SK-N-SH (cell line): ENCODE measurements at regions not wholly inside any gene's neighbourhood (a gene's known extent, or its start where the extent isn't known, plus 50 kb on each side); places are given as distances from the start of the nearest gene placed in this dataset.

Experiments
- EP300 ChIP-seq, 2 experiments: IDR thresholded peaks; 2 replicates each; pipeline versions ENCODE4 v1.4.0 to v1.6.1; 2012; ENCODE audit warnings: borderline replicate concordance in 1 of 2, low read depth in 1 of 2, low read length in 1 of 2
- TF ChIP-seq, protein P1 (sequence below): IDR thresholded peaks from 2 replicates; pipeline ENCODE4; 2012
- TF ChIP-seq, protein P2 (sequence below): fragments of 200-600 bp; sonication (generic); IDR thresholded peaks from 2 replicates; pipeline ENCODE4 v1.6.1; 2017; ENCODE audit warnings: antibody characterized with exemption, mild to moderate bottlenecking, moderate library complexity
- TF ChIP-seq, protein P3 (sequence below): fragments of 150-350 bp; IDR thresholded peaks from 2 replicates; pipeline ENCODE4 v1.6.1; 2017; ENCODE audit warnings: antibody characterized with exemption, low read length, low read depth, borderline replicate concordance

- TF ChIP-seq, protein P1, sequence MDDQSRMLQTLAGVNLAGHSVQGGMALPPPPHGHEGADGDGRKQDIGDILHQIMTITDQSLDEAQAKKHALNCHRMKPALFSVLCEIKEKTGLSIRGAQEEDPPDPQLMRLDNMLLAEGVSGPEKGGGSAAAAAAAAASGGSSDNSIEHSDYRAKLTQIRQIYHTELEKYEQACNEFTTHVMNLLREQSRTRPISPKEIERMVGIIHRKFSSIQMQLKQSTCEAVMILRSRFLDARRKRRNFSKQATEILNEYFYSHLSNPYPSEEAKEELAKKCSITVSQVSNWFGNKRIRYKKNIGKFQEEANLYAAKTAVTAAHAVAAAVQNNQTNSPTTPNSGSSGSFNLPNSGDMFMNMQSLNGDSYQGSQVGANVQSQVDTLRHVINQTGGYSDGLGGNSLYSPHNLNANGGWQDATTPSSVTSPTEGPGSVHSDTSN: no peak
- TF ChIP-seq, protein P2, sequence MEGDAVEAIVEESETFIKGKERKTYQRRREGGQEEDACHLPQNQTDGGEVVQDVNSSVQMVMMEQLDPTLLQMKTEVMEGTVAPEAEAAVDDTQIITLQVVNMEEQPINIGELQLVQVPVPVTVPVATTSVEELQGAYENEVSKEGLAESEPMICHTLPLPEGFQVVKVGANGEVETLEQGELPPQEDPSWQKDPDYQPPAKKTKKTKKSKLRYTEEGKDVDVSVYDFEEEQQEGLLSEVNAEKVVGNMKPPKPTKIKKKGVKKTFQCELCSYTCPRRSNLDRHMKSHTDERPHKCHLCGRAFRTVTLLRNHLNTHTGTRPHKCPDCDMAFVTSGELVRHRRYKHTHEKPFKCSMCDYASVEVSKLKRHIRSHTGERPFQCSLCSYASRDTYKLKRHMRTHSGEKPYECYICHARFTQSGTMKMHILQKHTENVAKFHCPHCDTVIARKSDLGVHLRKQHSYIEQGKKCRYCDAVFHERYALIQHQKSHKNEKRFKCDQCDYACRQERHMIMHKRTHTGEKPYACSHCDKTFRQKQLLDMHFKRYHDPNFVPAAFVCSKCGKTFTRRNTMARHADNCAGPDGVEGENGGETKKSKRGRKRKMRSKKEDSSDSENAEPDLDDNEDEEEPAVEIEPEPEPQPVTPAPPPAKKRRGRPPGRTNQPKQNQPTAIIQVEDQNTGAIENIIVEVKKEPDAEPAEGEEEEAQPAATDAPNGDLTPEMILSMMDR: no peak
- TF ChIP-seq, protein P3, sequence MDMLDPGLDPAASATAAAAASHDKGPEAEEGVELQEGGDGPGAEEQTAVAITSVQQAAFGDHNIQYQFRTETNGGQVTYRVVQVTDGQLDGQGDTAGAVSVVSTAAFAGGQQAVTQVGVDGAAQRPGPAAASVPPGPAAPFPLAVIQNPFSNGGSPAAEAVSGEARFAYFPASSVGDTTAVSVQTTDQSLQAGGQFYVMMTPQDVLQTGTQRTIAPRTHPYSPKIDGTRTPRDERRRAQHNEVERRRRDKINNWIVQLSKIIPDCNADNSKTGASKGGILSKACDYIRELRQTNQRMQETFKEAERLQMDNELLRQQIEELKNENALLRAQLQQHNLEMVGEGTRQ: no peak
- no peak for TF ChIP-seq EP300 (IDR thresholded peaks at IDR 0.05; ENCODE audit: borderline replicate concordance in 1 of 2, low read depth in 1 of 2, low read length in 1 of 2)
Observed at GRCh38 chr1:56433056-56433577, 146.2 kb downstream of the PLPP3 start.
